ENCODE measurements at regions not wholly inside any gene's neighbourhood (a gene's known extent, or its start where the extent isn't known, plus 50 kb on each side); places are given as distances from the start of the nearest gene placed in this dataset.

GRCh38 chr12:39692258-39692853 is 72.8 kb upstream of the ABCD2 start (continued):
- TF ChIP-seq TP53 (CRISPR knock-in tag; IDR thresholded peaks at IDR 0.05) (no peak), ZSCAN18 (CRISPR knock-in tag; IDR thresholded peaks at IDR 0.05) (no peak), FOXP1 (CRISPR knock-in tag; IDR thresholded peaks at IDR 0.05; ENCODE audit: borderline replicate concordance) (no peak), SMAD4 (CRISPR knock-in tag; IDR thresholded peaks at IDR 0.05) (no peak), GABPB1 (CRISPR knock-in tag; IDR thresholded peaks at IDR 0.05) (no peak), ERG (CRISPR knock-in tag; IDR thresholded peaks at IDR 0.05) (no peak), E2F4 (CRISPR knock-in tag; IDR thresholded peaks at IDR 0.05; ENCODE audit: borderline replicate concordance, low read depth) (no peak), NR2C2 (CRISPR knock-in tag; IDR thresholded peaks at IDR 0.05) (no peak), ZNF423 (CRISPR knock-in tag; IDR thresholded peaks at IDR 0.05) (no peak), SOX15 (CRISPR knock-in tag; IDR thresholded peaks at IDR 0.05) (no peak)

- H3K27me3 Mint-ChIP-seq (ENCODE audit: low read depth): no peaks in the 10 kb centered on the region
- DNase-seq (ENCODE audit: low spot score) (no peak), ATAC-seq (peak; percentile 41)
- peaks cover 5% of the 10 kb centered on the region for H3K4me1 Mint-ChIP-seq
- no peak overlapping the region for H3K27ac Mint-ChIP-seq
- H3K4me3 Mint-ChIP-seq: no peak overlapping the region
- POLR2A ChIA-PET: no interaction called here
- no peaks in the 10 kb centered on the region for H3K36me3 Mint-ChIP-seq
- CTCF ChIA-PET: no interaction called here
- TF ChIP-seq HMGA2 (CRISPR knock-in tag; IDR thresholded peaks at IDR 0.05) (no peak), ZNF232 (CRISPR knock-in tag; IDR thresholded peaks at IDR 0.05) (no peak), ESRRA (CRISPR knock-in tag; IDR thresholded peaks at IDR 0.05; ENCODE audit: borderline replicate concordance) (no peak), TEAD1 (CRISPR knock-in tag; IDR thresholded peaks at IDR 0.05) (no peak), NFE2L1 (CRISPR knock-in tag; IDR thresholded peaks at IDR 0.05) (no peak), CDX4 (CRISPR knock-in tag; IDR thresholded peaks at IDR 0.05; ENCODE audit: borderline replicate concordance) (no peak), FOXP1 (CRISPR knock-in tag; IDR thresholded peaks at IDR 0.05; ENCODE audit: borderline replicate concordance) (no peak), EMX1 (CRISPR knock-in tag; IDR thresholded peaks at IDR 0.05) (no peak), NFYB (CRISPR knock-in tag; conservative IDR thresholded peaks at IDR 0.05; ENCODE audit: low read depth) (no peak), ZNF416 (CRISPR knock-in tag; IDR thresholded peaks at IDR 0.05) (no peak), MYBL2 (CRISPR knock-in tag; IDR thresholded peaks at IDR 0.05) (no peak), SP1 (CRISPR knock-in tag; conservative IDR thresholded peaks at IDR 0.05) (no peak)
- peaks cover 4% of the 10 kb centered on the region; the same call in 1 of the 2 replicates for H3K9me3 Mint-ChIP-seq
These were observed 66.5 kb upstream of the ABCD2 start for GRCh38 chr12:39685854-39686657.

All from WTC11 (cell line).